Activated T-cell treated with anti-CD3 and anti-CD28 coated beads for 4 hours (primary cell): ENCODE measurements at regions not wholly inside any gene's neighbourhood (a gene's known extent, or its start where the extent isn't known, plus 50 kb on each side); places are given as distances from the start of the nearest gene placed in this dataset.

Experiments used
- DNase-seq: peaks from one replicate; pipeline ENCODE4 v3.0.0-alpha.2; 2020

DNA sequence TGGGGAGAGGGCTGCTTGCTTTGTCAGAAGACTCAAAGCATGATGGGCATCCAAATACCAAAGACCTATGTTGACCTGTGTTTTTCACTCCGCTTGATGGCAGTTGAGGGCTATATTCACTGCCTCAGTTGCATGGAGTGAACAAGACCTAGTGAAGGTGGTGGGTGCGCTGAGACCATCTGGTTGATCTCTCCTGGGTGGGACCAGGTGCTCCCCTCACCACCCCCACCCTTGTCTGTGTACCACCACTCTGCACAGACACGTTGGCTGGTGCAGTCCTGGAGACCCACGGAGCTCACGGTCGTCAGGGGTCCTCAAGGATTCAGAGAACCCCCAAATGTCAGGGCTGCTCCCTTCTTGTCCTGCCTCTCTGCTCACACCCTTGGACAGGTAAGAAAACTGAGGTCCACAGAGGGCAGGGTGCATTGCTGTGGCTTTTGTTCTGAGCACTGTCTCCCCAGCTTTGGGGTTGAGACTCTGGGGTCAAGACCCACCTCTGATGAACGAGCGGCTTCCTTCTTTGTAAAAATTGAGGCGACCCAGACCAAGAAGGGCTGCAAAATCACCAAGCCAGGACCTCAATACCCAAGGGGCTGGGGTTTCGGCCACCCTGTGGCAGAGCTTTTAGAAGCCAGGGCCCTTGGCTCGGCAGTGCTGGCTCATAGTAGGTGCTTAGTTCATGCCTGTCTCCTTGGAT, 166.3 kb upstream of the RTL1 start:
- no peak for DNase-seq

GRCh38 chr14:101070540-101071492, 167.3 kb upstream of the RTL1 start:
- no peak for DNase-seq

DNA sequence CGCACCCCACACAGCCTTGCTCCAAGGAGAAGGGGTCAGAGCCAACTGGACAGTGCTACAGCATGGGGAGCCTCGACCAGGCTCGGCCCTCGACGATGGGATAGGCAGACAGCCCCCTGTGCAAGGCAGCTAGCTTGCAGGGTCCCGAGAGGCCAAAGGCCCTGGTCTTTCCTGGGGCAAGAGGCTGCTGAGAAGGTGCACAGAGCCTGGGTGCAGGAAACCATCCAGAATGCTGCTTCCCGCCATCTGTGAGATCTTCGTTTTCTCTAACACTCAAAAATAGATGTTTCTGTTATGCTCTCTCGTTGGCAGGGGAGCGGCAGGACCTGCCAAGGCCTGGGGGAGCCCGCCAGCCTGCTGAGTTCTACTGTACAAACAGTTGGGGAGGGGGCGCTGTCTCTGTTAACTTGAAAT, 168.0 kb upstream of the RTL1 start:
- DNase-seq = no peak

DNA sequence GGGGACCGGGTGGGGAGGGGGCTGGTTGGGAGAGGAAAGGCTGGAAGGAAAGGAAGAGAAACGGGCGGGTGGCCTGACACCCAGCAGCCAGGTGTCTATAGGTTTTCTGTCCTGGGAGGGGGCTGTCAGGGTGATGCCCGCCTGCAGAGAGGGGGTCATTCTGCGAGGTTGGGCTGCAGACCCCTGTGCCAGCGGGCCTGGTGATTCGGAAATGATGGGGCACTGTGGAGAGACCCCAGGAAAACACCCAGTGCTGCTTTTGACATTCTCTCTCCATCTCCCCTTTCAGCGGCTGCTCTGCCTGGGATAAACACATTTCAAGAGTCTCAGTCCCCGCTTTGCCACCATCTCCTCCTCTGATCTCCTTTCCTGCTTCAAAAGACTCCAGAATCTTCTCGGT, 168.5 kb upstream of the RTL1 start:
- DNase-seq = no peak

DNA sequence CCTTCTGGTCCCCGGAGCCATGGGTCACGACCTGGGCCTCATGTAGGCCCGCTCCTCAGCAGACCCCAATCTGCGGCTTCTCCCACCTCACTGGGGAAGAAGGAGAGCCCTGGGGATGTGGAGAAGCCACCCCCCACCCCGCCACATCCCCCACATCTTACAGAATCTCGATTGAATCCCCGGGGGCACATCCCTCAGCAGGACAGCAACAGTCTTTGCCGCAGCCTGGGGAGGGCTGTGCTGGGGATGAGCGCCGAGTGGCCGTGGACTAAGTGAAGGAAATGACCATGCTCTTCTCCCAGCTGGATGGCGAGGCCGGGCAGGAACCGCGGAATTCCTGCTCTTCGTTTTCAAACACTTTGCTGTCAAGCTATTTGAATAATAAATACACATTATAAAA, 169.0 kb upstream of the RTL1 start:
- DNase-seq = no peak

- no peak for DNase-seq
Observed at GRCh38 chr14:101072945-101073597, 169.5 kb upstream of the RTL1 start.

- no peak for DNase-seq
Observed at GRCh38 chr14:101073598-101073965, 170.1 kb upstream of the RTL1 start.

- DNase-seq = no peak
Observed at GRCh38 chr14:101074196-101075024, 170.9 kb upstream of the RTL1 start.

DNA sequence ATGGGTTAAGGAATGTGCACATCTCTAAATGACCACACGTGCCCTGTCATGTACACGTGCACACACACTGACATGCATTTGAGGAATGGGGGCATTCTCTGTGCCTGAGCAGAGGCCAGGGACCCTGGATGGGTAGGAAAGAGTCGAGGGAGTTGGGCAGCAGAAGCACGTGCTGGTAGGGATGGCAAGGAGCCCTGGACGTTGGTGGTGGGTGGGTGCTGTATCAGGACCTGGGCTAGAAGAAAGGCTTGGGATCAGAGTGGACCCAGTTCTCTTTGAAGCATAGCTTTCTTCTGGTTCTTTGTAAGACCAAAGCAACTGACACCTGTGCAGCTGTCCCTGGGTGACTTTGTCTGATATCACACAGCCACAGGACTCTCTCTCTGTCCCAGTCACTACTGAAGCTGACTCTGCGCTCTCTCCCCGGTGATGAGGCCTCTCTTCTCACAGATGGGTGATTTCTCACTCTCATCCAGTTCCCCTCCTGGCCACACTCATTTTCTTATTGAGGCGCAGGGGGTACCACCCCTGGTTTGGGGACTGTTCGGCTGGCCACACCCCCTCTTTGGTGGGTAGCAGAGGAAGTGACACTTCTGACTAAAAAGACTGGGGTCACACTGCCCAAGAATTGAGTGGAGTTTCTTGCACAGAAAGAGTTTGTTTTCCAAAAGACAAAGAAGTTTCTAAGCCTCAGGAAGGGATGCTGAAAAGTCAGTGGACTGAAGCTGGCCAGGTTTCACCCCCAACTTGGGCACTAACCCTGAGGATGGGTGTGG, 171.7 kb upstream of the RTL1 start:
- DNase-seq = no peak

- DNase-seq = no peak
Observed at GRCh38 chr14:101075801-101076413, 172.4 kb upstream of the RTL1 start.

GRCh38 chr14:101076451-101077198, 173.1 kb upstream of the RTL1 start:
- no peak for DNase-seq

- no peak for DNase-seq
Observed at GRCh38 chr14:101077481-101078074, 174.1 kb upstream of the RTL1 start.

DNA sequence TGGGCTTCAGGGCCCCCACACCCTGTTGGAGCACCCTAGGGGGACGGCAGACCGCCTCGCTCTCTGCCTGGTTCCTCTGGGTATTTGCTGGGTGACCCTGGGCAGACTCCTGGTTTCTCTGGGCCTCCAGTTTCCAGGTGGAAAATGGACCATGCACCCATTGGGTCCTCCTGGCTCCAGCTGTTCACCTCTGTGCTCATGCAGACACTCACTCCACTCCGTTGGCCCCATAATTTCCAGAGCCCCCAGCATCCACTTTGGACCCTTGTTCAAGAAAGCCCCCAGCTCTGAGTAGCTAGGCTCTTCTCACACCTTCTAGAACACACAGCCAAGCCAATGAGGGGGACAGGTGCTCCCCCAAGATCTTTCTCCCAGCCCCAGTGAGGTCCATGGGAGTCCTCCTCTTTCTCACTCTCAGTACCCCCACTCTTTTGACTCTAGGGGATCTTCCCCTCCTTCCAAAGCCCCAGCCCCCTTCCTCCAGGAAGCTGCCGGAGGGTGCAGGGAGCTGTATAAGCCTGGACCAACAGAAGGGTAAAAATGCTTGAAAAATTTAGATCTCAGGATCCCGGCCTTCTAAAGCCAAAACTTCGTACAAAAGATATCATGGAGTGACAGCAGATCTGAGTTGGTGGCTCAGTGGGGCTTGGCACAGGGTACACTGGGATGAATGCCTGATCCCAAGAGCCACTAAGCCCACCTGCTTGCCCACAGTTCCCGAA, 174.8 kb upstream of the RTL1 start:
- no peak for DNase-seq

GRCh38 chr14:101078892-101079221, 175.3 kb upstream of the RTL1 start:
- no peak for DNase-seq

DNA sequence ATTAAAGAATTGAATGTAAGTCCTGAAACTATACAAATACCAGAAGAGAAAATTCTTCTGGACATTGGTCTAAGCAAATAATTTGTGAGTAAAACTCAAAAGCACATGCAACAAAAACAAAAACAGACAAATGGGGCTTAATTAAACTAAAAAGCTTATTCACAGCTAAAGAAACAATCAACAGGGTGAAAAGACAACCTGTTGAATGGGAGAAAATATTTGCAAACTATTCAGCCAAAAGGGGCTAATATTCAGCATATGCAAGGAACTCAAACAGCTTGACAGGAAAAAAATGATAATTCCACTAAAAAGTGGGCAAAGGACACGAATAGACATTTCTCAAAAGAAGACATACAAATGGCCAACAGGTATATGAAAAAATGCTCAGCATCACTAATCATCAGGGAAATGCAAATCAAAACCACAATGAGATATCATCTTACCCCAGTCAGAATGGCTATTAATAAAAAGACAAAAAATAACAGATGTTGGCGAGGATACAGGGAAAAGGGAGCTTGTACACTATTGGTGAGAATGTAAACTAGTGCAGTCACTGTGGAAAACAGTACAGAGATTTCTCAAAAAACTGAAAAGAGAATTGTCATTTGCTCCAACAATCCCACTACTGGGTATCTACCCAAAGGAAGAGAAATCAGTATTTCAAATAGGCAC, 177.5 kb upstream of the RTL1 start:
- no peak for DNase-seq

DNA sequence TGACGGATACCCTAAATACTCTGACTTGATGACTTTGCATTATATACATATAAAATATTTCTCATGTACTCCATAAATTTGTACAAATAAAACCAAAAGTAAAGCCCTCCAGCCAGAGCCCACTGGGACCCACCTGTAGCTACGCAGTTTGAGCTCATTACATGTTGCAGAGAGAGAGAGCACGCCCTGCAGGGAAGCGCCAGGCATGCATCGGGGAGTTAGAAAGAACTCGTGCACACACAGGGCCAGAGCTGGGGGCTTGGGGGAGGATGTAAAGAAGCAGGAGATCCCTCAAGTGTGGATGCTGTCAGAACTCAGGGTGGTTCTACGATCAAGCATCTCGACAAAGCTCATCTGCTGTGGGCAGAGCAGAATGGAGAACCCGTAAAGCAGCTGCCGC, 178.5 kb upstream of the RTL1 start:
- DNase-seq = no peak

DNA sequence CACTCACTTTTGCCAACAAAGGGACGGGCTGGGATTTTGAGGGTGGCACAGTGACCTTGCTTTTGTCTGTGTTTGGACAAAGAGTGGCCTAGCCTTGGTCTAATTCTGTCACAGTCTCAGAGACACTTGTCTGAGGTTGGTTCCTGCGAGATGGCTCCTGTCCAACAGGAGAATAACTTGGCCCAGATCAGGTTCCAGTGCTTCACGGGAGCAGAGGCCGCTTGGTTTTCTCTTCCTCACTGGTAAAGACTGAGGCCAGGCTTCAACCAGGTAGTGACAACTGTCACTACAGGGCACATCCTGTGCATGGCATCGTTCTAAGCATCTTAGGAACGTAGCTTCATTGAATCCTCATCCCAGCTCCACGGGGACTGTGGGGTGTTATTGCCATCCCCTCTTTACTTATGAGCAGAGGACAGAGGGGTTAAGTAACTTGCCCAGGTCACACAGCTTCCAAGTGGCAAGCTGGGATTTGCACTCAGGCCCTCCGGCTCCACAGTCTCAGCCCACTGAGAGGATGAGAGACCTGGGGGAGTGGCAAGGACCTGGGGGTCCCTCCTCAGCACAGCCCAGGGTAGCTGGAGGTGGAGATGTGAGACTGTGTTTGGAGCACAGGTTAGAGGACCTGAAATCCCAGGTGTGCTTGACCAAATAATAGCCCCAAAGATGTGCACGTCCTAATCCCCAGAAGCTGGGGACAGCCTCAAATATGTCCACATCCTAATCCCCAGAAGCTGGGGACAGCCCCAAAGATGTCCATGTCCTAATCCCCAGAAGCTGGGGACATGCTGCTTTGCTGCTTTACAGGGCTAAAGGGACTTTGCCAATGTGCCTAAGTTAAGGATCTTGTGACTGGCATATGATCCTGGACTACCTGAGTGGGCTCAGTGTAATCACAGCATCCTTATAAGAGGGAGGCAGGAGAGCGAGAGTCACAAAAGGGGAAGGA, 179.2 kb upstream of the RTL1 start:
- DNase-seq = no peak
